Effector memory CD4-positive, alpha-beta T cell (primary cell): ENCODE measurements at regions not wholly inside any gene's neighbourhood (a gene's known extent, or its start where the extent isn't known, plus 50 kb on each side); places are given as distances from the start of the nearest gene placed in this dataset.

Experiments
- DNase-seq, 3 donors: peaks; one replicate each; pipeline ENCODE4 v3.0.0-alpha.2; 2020
- H3K27ac ChIP-seq: 2 replicates; pipeline ENCODE4 v1.7.0; 2013; ENCODE audit warnings: mild to moderate bottlenecking, low read length, moderate library complexity; ENCODE audit not compliant: insufficient read depth, poor library complexity, severe bottlenecking
- H3K27me3 ChIP-seq: replicated peaks from 2 replicates; pipeline ENCODE4 v1.7.0; 2013; ENCODE audit warnings: mild to moderate bottlenecking, low read length; ENCODE audit not compliant: insufficient read depth, control insufficient read depth, poor library complexity, severe bottlenecking
- H3K36me3 ChIP-seq: 2 replicates; pipeline ENCODE4 v1.7.0; 2013; ENCODE audit warnings: mild to moderate bottlenecking, low read length, moderate library complexity; ENCODE audit not compliant: control insufficient read depth, insufficient read depth
- H3K4me1 ChIP-seq: 2 replicates; pipeline ENCODE4 v1.7.0; 2013; ENCODE audit warnings: low read length, mild to moderate bottlenecking; ENCODE audit not compliant: control insufficient read depth, insufficient read depth, poor library complexity, severe bottlenecking
- H3K4me3 ChIP-seq: 2 replicates; pipeline ENCODE4 v1.7.0; 2013; ENCODE audit warnings: low read length, low read depth, mild to moderate bottlenecking; ENCODE audit not compliant: insufficient read depth, poor library complexity, severe bottlenecking
- H3K9me3 ChIP-seq: 2 replicates; pipeline ENCODE4 v1.7.0; 2013; ENCODE audit warnings: mild to moderate bottlenecking, low read length, moderate library complexity; ENCODE audit not compliant: control insufficient read depth

- no peaks in the 10 kb centered on the region for H3K36me3 ChIP-seq
- no peaks in the 10 kb centered on the region for H3K4me1 ChIP-seq
- no peaks in the 10 kb centered on the region for H3K9me3 ChIP-seq
- no peak overlapping the region for H3K27ac ChIP-seq
- H3K27me3 ChIP-seq: no peaks in the 10 kb centered on the region
- no peak overlapping the region for H3K4me3 ChIP-seq
- no peak for DNase-seq
These were observed 147.7 kb upstream of the PHACTR3 start for GRCh38 chr20:59456342-59457279.

DNA sequence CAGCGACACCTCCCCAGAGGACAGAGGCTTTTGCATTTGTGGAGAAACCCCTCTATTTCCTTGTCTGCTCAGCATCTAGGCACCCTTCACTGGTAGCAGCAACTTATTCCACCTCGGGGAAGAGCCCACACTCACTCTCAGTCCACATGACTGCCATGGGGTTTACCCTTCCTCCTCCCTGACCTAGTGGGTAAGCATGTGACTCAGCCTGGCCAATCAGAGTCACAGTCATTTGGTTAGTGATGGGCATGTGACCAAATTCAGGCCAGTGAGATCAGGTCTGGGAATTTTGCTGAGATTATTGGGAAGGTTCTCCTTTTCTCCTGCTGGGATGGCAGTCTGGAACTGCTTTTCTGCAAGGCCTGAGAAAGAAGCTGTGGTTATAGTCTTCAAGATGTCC is 145.7 kb upstream of the PHACTR3 start:
- Histone ChIP-seq H3K4me3 (no peak overlapping the region), H3K36me3 (no peaks in the 10 kb centered on the region), H3K4me1 (no peaks in the 10 kb centered on the region), H3K27ac (no peak overlapping the region), H3K9me3 (no peaks in the 10 kb centered on the region), H3K27me3 (no peaks in the 10 kb centered on the region)
- DNase-seq: no peak

DNA sequence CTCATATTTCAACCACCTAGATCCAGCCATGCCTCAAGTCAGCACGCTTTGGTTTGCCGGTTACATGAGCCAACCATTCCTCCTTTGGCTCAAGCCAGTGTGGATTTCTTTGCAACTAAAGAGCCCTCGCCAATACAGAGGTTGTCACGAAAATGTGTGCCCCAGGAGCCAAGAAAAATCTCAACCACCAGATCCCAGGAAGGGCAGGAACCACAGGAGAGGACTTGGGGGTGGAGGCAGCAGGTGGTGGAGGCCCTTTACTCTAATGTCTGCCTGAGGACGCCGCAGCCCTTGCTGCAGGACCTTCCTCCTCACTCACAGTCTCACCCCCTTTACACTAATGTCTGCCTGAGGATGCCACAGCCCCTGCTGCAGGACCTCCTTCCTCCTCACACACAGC is 144.8 kb upstream of the PHACTR3 start:
- no peak overlapping the region for H3K27ac ChIP-seq
- DNase-seq: no peak
- H3K9me3 ChIP-seq: no peaks in the 10 kb centered on the region
- no peaks in the 10 kb centered on the region for H3K27me3 ChIP-seq
- no peaks in the 10 kb centered on the region for H3K4me1 ChIP-seq
- no peaks in the 10 kb centered on the region for H3K36me3 ChIP-seq
- H3K4me3 ChIP-seq: no peak overlapping the region

- H3K4me1 ChIP-seq: no peaks in the 10 kb centered on the region
- no peak for DNase-seq
- no peaks in the 10 kb centered on the region for H3K27me3 ChIP-seq
- H3K9me3 ChIP-seq: no peaks in the 10 kb centered on the region
- no peak overlapping the region for H3K27ac ChIP-seq
- H3K4me3 ChIP-seq: no peak overlapping the region
- H3K36me3 ChIP-seq: no peaks in the 10 kb centered on the region
These were observed 144.0 kb upstream of the PHACTR3 start for GRCh38 chr20:59460352-59460751.

- Histone ChIP-seq H3K36me3 (no peaks in the 10 kb centered on the region), H3K27ac (no peak overlapping the region), H3K27me3 (no peaks in the 10 kb centered on the region), H3K9me3 (no peaks in the 10 kb centered on the region), H3K4me1 (no peaks in the 10 kb centered on the region), H3K4me3 (no peak overlapping the region)
- no peak for DNase-seq
These were observed 142.8 kb upstream of the PHACTR3 start for GRCh38 chr20:59461526-59461925.

GRCh38 chr20:59462249-59462648 is 142.1 kb upstream of the PHACTR3 start:
- Histone ChIP-seq H3K27me3 (no peaks in the 10 kb centered on the region), H3K27ac (no peak overlapping the region), H3K4me1 (no peaks in the 10 kb centered on the region), H3K36me3 (no peaks in the 10 kb centered on the region), H3K9me3 (no peaks in the 10 kb centered on the region), H3K4me3 (no peak overlapping the region)
- no peak for DNase-seq

DNA sequence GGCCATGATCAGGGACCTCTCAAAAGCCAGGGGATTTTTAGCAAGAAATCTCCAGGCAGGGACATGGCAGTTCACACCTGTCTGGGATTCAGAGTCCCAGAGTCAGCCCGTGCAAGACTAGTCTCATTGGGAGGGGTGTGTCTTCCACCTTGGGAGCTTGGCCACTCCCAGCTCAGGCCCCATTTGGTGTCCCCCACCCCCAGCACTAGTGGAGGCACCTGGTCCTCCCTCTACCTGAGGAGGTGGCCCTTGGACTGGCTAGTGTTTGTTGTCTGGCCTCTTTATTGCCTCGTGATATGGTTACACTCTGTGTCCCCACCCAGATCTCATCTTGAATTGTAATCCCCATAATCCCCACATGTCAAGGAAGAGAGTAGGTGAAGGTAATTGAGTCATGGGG is 140.8 kb upstream of the PHACTR3 start:
- no peak for DNase-seq
- Histone ChIP-seq H3K27ac (no peak overlapping the region), H3K4me1 (no peaks in the 10 kb centered on the region)

GRCh38 chr20:59466107-59466815 is 138.1 kb upstream of the PHACTR3 start:
- no peaks in the 10 kb centered on the region for H3K27me3 ChIP-seq
- no peak overlapping the region for H3K4me3 ChIP-seq
- no peaks in the 10 kb centered on the region for H3K36me3 ChIP-seq
- H3K9me3 ChIP-seq: no peaks in the 10 kb centered on the region
- H3K4me1 ChIP-seq: no peaks in the 10 kb centered on the region
- H3K27ac ChIP-seq: no peak overlapping the region
- DNase-seq: no peak

More for the DNA sequence above, 140.8 kb upstream of the PHACTR3 start:
- Histone ChIP-seq H3K9me3 (no peaks in the 10 kb centered on the region), H3K36me3 (no peaks in the 10 kb centered on the region), H3K4me3 (no peak overlapping the region), H3K27me3 (no peaks in the 10 kb centered on the region)

GRCh38 chr20:59468831-59469230 is 135.5 kb upstream of the PHACTR3 start:
- Histone ChIP-seq H3K27ac (no peak overlapping the region), H3K36me3 (no peaks in the 10 kb centered on the region), H3K9me3 (no peaks in the 10 kb centered on the region), H3K4me3 (no peak overlapping the region), H3K4me1 (no peaks in the 10 kb centered on the region), H3K27me3 (no peaks in the 10 kb centered on the region)
- DNase-seq: no peak
